Psoas muscle (tissue), 7 donors: ENCODE measurements at regions not wholly inside any gene's neighbourhood (a gene's known extent, or its start where the extent isn't known, plus 50 kb on each side); places are given as distances from the start of the nearest gene placed in this dataset.

Experiments
- ATAC-seq, 4 donors: fragments of 200-7000 bp; cut with Tn5 transposase; one replicate each; pipeline ENCODE4 v1.9.1; 2020; ENCODE audit warnings: moderate library complexity in 3 of 4, mild to moderate bottlenecking in 2 of 4
- DNase-seq, 2 donors: peaks; one replicate each; pipeline ENCODE4 v3.0.0-alpha.2; 2020
- H3K27ac ChIP-seq: fragments of 200-600 bp; one replicate; pipeline ENCODE4 v1.8.0; 2022
- H3K27me3 ChIP-seq, 3 donors: fragments of 200-600 bp in 1 of 3; one replicate each; pipeline versions ENCODE4 v1.6.1 to v1.8.0; 2013 to 2022; ENCODE audit warnings: low read length in 2 of 3, mild to moderate bottlenecking in 2 of 3, moderate library complexity in 1 of 3; ENCODE audit not compliant: insufficient read depth in 3 of 3
- H3K36me3 ChIP-seq, 2 donors: fragments of 200-600 bp in 1 of 2; one replicate each; pipeline versions ENCODE4 v1.6.1 to v1.8.0; 2013 to 2022; ENCODE audit warnings: low read depth in 1 of 2, mild to moderate bottlenecking in 1 of 2, moderate library complexity in 1 of 2; ENCODE audit not compliant: insufficient read depth in 1 of 2
- H3K4me1 ChIP-seq: fragments of 200-600 bp; one replicate; pipeline ENCODE4 v1.8.0; 2022
- H3K4me3 ChIP-seq: fragments of 200-600 bp; one replicate; pipeline ENCODE4 v1.8.0; 2022; ENCODE audit warnings: mild to moderate bottlenecking
- H3K9me3 ChIP-seq: fragments of 200-600 bp; one replicate; pipeline ENCODE4 v1.8.0; 2022
- CTCF ChIP-seq: fragments of 200-600 bp; IDR thresholded peaks from one replicate; pipeline ENCODE4 v1.8.0; 2022; ENCODE audit warnings: antibody characterized with exemption
- WGBS, 3 donors: extraction: QIAGEN DNeasy Blood & Tissue Kit; methylation state at CpG; one replicate each; pipeline versions ENCODE4 v1.1.6 to v1.1.7; 2013; 5-methylcytosine and 5-hydroxymethylcytosine counted together
- intact Hi-C, 2 donors: fragments of 100-400 bp; cut with DNase I; formaldehyde crosslinking; loops; one replicate each; pipeline versions ENCODE4 v1.11.0 to v1.14.2; 2022
- donor health status: healthy with polysubstance abuse.
- donor health status: DM: no; HTN: no; CAD: no; lungs with moderate emphysema.
- donor health status: Bipolar disorder and iron deficiency.
- donor health status: healthy.
- donor health status: DM: yes; HTN: yes; CAD: no.
- donor health status: DM: no; HTN: no; CAD: no.
- donor health status: DM: yes; HTN: yes; CAD: no.

- WGBS, 3 donors, result 48 to 57% (median 50%) methylated on average over 3 of the region's 3 CpGs
- ATAC-seq (no peak), DNase-seq (no peak)
- intact Hi-C loops, result no loop called here
- Histone ChIP-seq H3K9me3 (peaks cover 5% of the 10 kb centered on the region), H3K4me1 (no peaks in the 10 kb centered on the region), H3K27ac (no peak overlapping the region), H3K27me3 (no peaks in the 10 kb centered on the region), H3K36me3 (no peaks in the 10 kb centered on the region), H3K4me3 (no peak overlapping the region)
- no peak for TF ChIP-seq CTCF
Observed at GRCh38 chr5:124236361-124237205, 509.9 kb downstream of the ZNF608 start.

- 90 to 97% (median 96%) methylated on average over 6 of the region's 6 CpGs for WGBS, 3 donors
- no peak overlapping the region for H3K27ac ChIP-seq
Observed at GRCh38 chr5:124235576-124235975, 510.9 kb downstream of the ZNF608 start.

GRCh38 chr5:124234770-124235562 lies 511.5 kb downstream of the ZNF608 start:
- H3K9me3 ChIP-seq, result peaks cover 5% of the 10 kb centered on the region
- no peaks in the 10 kb centered on the region for H3K36me3 ChIP-seq
- intact Hi-C loops, result no loop called here
- DNase-seq (no peak), ATAC-seq (no peak)
- WGBS, 3 donors, result 93 to 94% (median 94%) methylated on average over 1 of the region's 1 CpG
- H3K27me3 ChIP-seq, result no peaks in the 10 kb centered on the region
- no peak overlapping the region for H3K27ac ChIP-seq
- TF ChIP-seq CTCF, result no peak
- H3K4me1 ChIP-seq, result no peaks in the 10 kb centered on the region
- no peak overlapping the region for H3K4me3 ChIP-seq

More at GRCh38 chr5:124235576-124235975, 510.9 kb downstream of the ZNF608 start:
- no peaks in the 10 kb centered on the region for H3K27me3 ChIP-seq
- no peak for DNase-seq
- intact Hi-C loops, result no loop called here
- peaks cover 5% of the 10 kb centered on the region for H3K9me3 ChIP-seq
- no peak overlapping the region for H3K4me3 ChIP-seq
- H3K4me1 ChIP-seq, result no peaks in the 10 kb centered on the region
- no peaks in the 10 kb centered on the region for H3K36me3 ChIP-seq
- no peak for TF ChIP-seq CTCF
- no peak for ATAC-seq

- 60 to 71% (median 67%) methylated on average over 5 of the region's 5 CpGs for WGBS, 3 donors
- Histone ChIP-seq H3K4me1 (no peaks in the 10 kb centered on the region), H3K36me3 (no peaks in the 10 kb centered on the region), H3K4me3 (no peak overlapping the region), H3K9me3 (peaks cover under 1% of the 10 kb centered on the region), H3K27me3 (no peaks in the 10 kb centered on the region), H3K27ac (no peak overlapping the region)
- TF ChIP-seq CTCF, result no peak
- intact Hi-C loops, result no loop called here
- DNase-seq, result no peak
- ATAC-seq, result no peak
Observed at GRCh38 chr5:124234022-124234769, 512.2 kb downstream of the ZNF608 start.
